H9 (cell line): ENCODE measurements at regions not wholly inside any gene's neighbourhood (a gene's known extent, or its start where the extent isn't known, plus 50 kb on each side); places are given as distances from the start of the nearest gene placed in this dataset.

ENCODE experiments used
- DNase-seq: peaks from one replicate; pipeline ENCODE4 v3.0.0-alpha.2; 2017
- H2AFZ ChIP-seq: one replicate; pipeline ENCODE4 v1.6.1; 2013; ENCODE audit warnings: mild to moderate bottlenecking, low read length, control low read depth, moderate library complexity
- H2AK5ac ChIP-seq: 2 replicates; pipeline ENCODE4 v1.6.1; 2013; ENCODE audit warnings: low read length, control low read depth, mixed read lengths; ENCODE audit not compliant: insufficient read length
- H2BK120ac ChIP-seq: one replicate; pipeline ENCODE4 v1.6.1; 2013; ENCODE audit warnings: low read depth, mild to moderate bottlenecking, low read length, control low read depth, inconsistent platforms; ENCODE audit not compliant: poor library complexity, severe bottlenecking
- H2BK12ac ChIP-seq: 2 replicates; pipeline ENCODE4 v1.6.1; 2013; ENCODE audit warnings: low read length, control low read depth, mixed read lengths, low read depth; ENCODE audit not compliant: insufficient read length
- H2BK15ac ChIP-seq: 2 replicates; pipeline ENCODE4 v1.6.1; 2013; ENCODE audit warnings: low read depth, low read length, control low read depth
- H2BK20ac ChIP-seq: one replicate; pipeline ENCODE4 v1.6.1; 2013; ENCODE audit warnings: low read depth, mild to moderate bottlenecking, low read length, control low read depth, inconsistent platforms; ENCODE audit not compliant: poor library complexity, severe bottlenecking
- H2BK5ac ChIP-seq: 2 replicates; pipeline ENCODE4 v1.6.1; 2013; ENCODE audit warnings: low read length, control low read depth, mixed read lengths; ENCODE audit not compliant: insufficient read length
- H3K14ac ChIP-seq: 2 replicates; pipeline ENCODE4 v1.6.1; 2013; ENCODE audit warnings: low read length, control low read depth; ENCODE audit not compliant: insufficient read depth
- H3K18ac ChIP-seq: 2 replicates; pipeline ENCODE4 v1.6.1; 2013; ENCODE audit warnings: low read depth, mild to moderate bottlenecking, mixed read lengths, low read length, control low read depth; ENCODE audit not compliant: insufficient read length
- H3K23ac ChIP-seq: 2 replicates; pipeline ENCODE4 v1.6.1; 2013; ENCODE audit warnings: low read length, control low read depth, mixed read lengths, low read depth; ENCODE audit not compliant: insufficient read length
- H3K23me2 ChIP-seq: 2 replicates; pipeline ENCODE4 v1.6.1; 2013; ENCODE audit warnings: low read depth, mild to moderate bottlenecking, mixed read lengths, low read length, control low read depth; ENCODE audit not compliant: insufficient read length, poor library complexity, severe bottlenecking
- H3K27ac ChIP-seq: 2 replicates; pipeline ENCODE4 v1.5.1; 2013; ENCODE audit warnings: low read length, control low read depth, mixed read lengths, low read depth; ENCODE audit not compliant: insufficient read length
- H3K27me3 ChIP-seq: 2 replicates; pipeline ENCODE4 v1.6.1; 2013; ENCODE audit warnings: low read length, control low read depth, inconsistent platforms; ENCODE audit not compliant: insufficient read depth
- H3K4ac ChIP-seq: 2 replicates; pipeline ENCODE4 v1.6.1; 2013; ENCODE audit warnings: low read depth, mild to moderate bottlenecking, control low read depth, inconsistent platforms, low read length, moderate library complexity
- H3K4me1 ChIP-seq: 2 replicates; pipeline ENCODE4 v1.6.1; 2013; ENCODE audit warnings: low read length, control low read depth, inconsistent platforms; ENCODE audit not compliant: insufficient read depth
- H3K4me2 ChIP-seq: 2 replicates; pipeline ENCODE4 v1.6.1; 2013; ENCODE audit warnings: low read length, control low read depth, mixed read lengths; ENCODE audit not compliant: insufficient read length, insufficient read depth
- H3K56ac ChIP-seq: 2 replicates; pipeline ENCODE4 v1.6.1; 2013; ENCODE audit warnings: low read depth, mild to moderate bottlenecking, mixed read lengths, low read length, control low read depth; ENCODE audit not compliant: insufficient read length
- H3K79me1 ChIP-seq: 2 replicates; pipeline ENCODE4 v1.6.1; 2013; ENCODE audit warnings: low read depth, mild to moderate bottlenecking, moderate library complexity, low read length, control low read depth, inconsistent platforms; ENCODE audit not compliant: insufficient read depth, poor library complexity, severe bottlenecking
- H3K79me2 ChIP-seq: 2 replicates; pipeline ENCODE4 v1.6.1; 2013; ENCODE audit warnings: low read length, control low read depth, inconsistent platforms; ENCODE audit not compliant: insufficient read depth
- H3K9ac ChIP-seq: 2 replicates; pipeline ENCODE4 v1.6.1; 2013; ENCODE audit warnings: low read length, control low read depth, mixed read lengths; ENCODE audit not compliant: insufficient read length; ENCODE audit errors: extremely low read depth
- H3K9me3 ChIP-seq: one replicate; pipeline ENCODE4 v1.6.1; 2013; ENCODE audit warnings: low read depth, low read length, inconsistent platforms; ENCODE audit not compliant: control insufficient read depth
- H3T11ph ChIP-seq: one replicate; pipeline ENCODE4 v1.6.1; 2013; ENCODE audit warnings: mild to moderate bottlenecking, low read length, control low read depth, inconsistent platforms
- H4K20me1 ChIP-seq: one replicate; pipeline ENCODE4 v1.6.1; 2013; ENCODE audit not compliant: control insufficient read depth, insufficient read length, insufficient read depth
- H4K5ac ChIP-seq: 2 replicates; pipeline ENCODE4 v1.6.1; 2013; ENCODE audit warnings: low read depth, mild to moderate bottlenecking, mixed read lengths, low read length, control low read depth; ENCODE audit not compliant: insufficient read length
- H4K8ac ChIP-seq: replicated peaks from 2 replicates; pipeline ENCODE4 v1.6.1; 2013; ENCODE audit warnings: low read length, control low read depth, mixed read lengths, low read depth; ENCODE audit not compliant: insufficient read length
- H4K91ac ChIP-seq: 2 replicates; pipeline ENCODE4 v1.6.1; 2013; ENCODE audit warnings: low read depth, mild to moderate bottlenecking, moderate library complexity, mixed read lengths, low read length, control low read depth; ENCODE audit not compliant: insufficient read length
- H3K27ac Mint-ChIP-seq, 3 experiments: 2 replicates in 2 of 3; 3 replicates in 1 of 3; pipeline ENCODE4 v1.8.0; 2020 to 2021; ENCODE audit warnings: mixed read lengths in 3 of 3, mild to moderate bottlenecking in 1 of 3, moderate library complexity in 1 of 3
- H3K27me3 Mint-ChIP-seq: 2 replicates; pipeline ENCODE4 v1.8.0; 2021; ENCODE audit warnings: low read depth, mild to moderate bottlenecking, moderate library complexity, mixed read lengths
- H3K36me3 Mint-ChIP-seq, 3 experiments: 2 replicates in 2 of 3; 3 replicates in 1 of 3; pipeline ENCODE4 v1.8.0; 2020 to 2021; ENCODE audit warnings: low read depth in 3 of 3, mixed read lengths in 3 of 3; ENCODE audit not compliant: insufficient read depth in 1 of 3
- H3K4me1 Mint-ChIP-seq, 2 experiments: 2 replicates each; pipeline ENCODE4 v1.8.0; 2020; ENCODE audit warnings: mixed read lengths in 2 of 2
- H3K4me3 Mint-ChIP-seq, 2 experiments: 2 replicates in 1 of 2; 3 replicates in 1 of 2; pipeline ENCODE4 v1.8.0; 2020 to 2021; ENCODE audit warnings: mild to moderate bottlenecking in 2 of 2, mixed read lengths in 2 of 2, moderate library complexity in 1 of 2
- H3K9me3 Mint-ChIP-seq, 2 experiments: 2 replicates in 1 of 2; 3 replicates in 1 of 2; pipeline ENCODE4 v1.8.0; 2020; ENCODE audit warnings: mild to moderate bottlenecking in 2 of 2, mixed read lengths in 2 of 2, moderate library complexity in 1 of 2
- CTCF ChIP-seq: fragments of 200-600 bp; sonication (generic); conservative IDR thresholded peaks from 3 replicates; pipeline ENCODE4 v1.8.0; 2021; ENCODE audit warnings: antibody characterized with exemption, mild to moderate bottlenecking
- WGBS: extraction: QIAGEN DNeasy Blood & Tissue Kit; methylation state at CpG from one replicate; pipeline ENCODE4 v1.1.7; 2013; ENCODE audit warnings: missing lambda C conversion rate, low lambda C conversion rate, mixed read lengths; ENCODE audit not compliant: insufficient read length; ENCODE audit errors: extremely low coverage; 5-methylcytosine and 5-hydroxymethylcytosine counted together

GRCh38 chr4:126113058-126113457, 798.3 kb downstream of the FAT4 start:
- Mint-ChIP-seq H3K27me3 (no peaks in the 10 kb centered on the region), H3K4me1 (no peaks in the 10 kb centered on the region), H3K9me3 (peaks cover 19 to 35% of the 10 kb centered on the region in 2 experiments; a peak in 4 of 5 replicates), H3K4me3 (no peak overlapping the region), H3K36me3 (peaks cover 2 to 10% (median 4%) of the 10 kb centered on the region in 3 experiments; a peak in 4 of 7 replicates), H3K27ac (no peak overlapping the region)
- H3K4ac ChIP-seq: no peak overlapping the region
- H4K20me1 ChIP-seq: no peaks in the 10 kb centered on the region
- H2BK12ac ChIP-seq: no peak overlapping the region
- H3K4me2 ChIP-seq: no peak overlapping the region
- no peak overlapping the region for H3K56ac ChIP-seq
- H3K27ac ChIP-seq: no peak overlapping the region
- H4K91ac ChIP-seq: no peak overlapping the region
- no CpG with 5 or more reads among the region's 1 CpG for WGBS
- no peaks in the 10 kb centered on the region for H3K79me1 ChIP-seq
- H3K14ac ChIP-seq: no peak overlapping the region
- H2BK15ac ChIP-seq: no peak overlapping the region
- no peak overlapping the region for H3T11ph ChIP-seq
- no peaks in the 10 kb centered on the region for H3K27me3 ChIP-seq
- no peak overlapping the region for H3K18ac ChIP-seq
- H3K23me2 ChIP-seq: no peaks in the 10 kb centered on the region
- TF ChIP-seq CTCF: no peak
- no peak overlapping the region for H3K23ac ChIP-seq
- no peak overlapping the region for H4K5ac ChIP-seq
- no peak overlapping the region for H3K9ac ChIP-seq
- H3K9me3 ChIP-seq: no peaks in the 10 kb centered on the region
- H2AFZ ChIP-seq: no peak overlapping the region
- no peak overlapping the region for H2BK20ac ChIP-seq
- no peaks in the 10 kb centered on the region for H3K4me1 ChIP-seq
- H4K8ac ChIP-seq: no peak overlapping the region
- no peak overlapping the region for H2AK5ac ChIP-seq
- H3K79me2 ChIP-seq: no peaks in the 10 kb centered on the region
- H2BK120ac ChIP-seq: no peak overlapping the region
- DNase-seq: no peak
- H2BK5ac ChIP-seq: no peak overlapping the region
